PC-9 (cell line): ENCODE measurements at regions not wholly inside any gene's neighbourhood (a gene's known extent, or its start where the extent isn't known, plus 50 kb on each side); places are given as distances from the start of the nearest gene placed in this dataset.

Source experiments
- BruUV-seq: library from RNA; stranded (reverse); fragments of 400-500 nt; replicated peaks from 2 replicates; lab custom pipeline; 2021; lab: Mats Ljungman, UMichigan
- CTCF ChIA-PET: fragments of 300-600 bp; sonication (Branson Sonifier 250); formaldehyde crosslinking; loops from one replicate; lab custom pipeline; 2022; ENCODE audit warnings: antibody characterized with exemption; lab: Charles Lee
- POLR2A ChIA-PET: fragments of 300-600 bp; sonication (Branson Sonifier 250); formaldehyde crosslinking; loops from one replicate; lab custom pipeline; 2022; ENCODE audit warnings: antibody characterized with exemption; ENCODE audit not compliant: unreplicated experiment; lab: Charles Lee
- DNase-seq, 2 experiments: peaks; one replicate each; pipeline versions ENCODE4 v3.0.0 to v3.0.0-alpha.2; 2015 to 2022; ENCODE audit warnings: mixed read lengths in 1 of 2
- H2AFZ ChIP-seq: fragments of 200-600 bp; sonication (generic); 2 replicates; pipeline ENCODE4 v1.8.1; 2017; ENCODE audit warnings: antibody characterized with exemption
- H3F3A ChIP-seq: fragments of 200-600 bp; sonication (generic); 2 replicates; pipeline ENCODE4 v1.8.1; 2017; ENCODE audit warnings: antibody characterized with exemption, mild to moderate bottlenecking, low read depth; ENCODE audit not compliant: insufficient read depth
- H3K27ac ChIP-seq: fragments of 200-600 bp; sonication (generic); 2 replicates; pipeline ENCODE4 v1.6.1; 2016; ENCODE audit warnings: mixed run types
- H3K27me3 ChIP-seq: fragments of 200-600 bp; sonication (generic); 2 replicates; pipeline ENCODE4 v1.6.1; 2016; ENCODE audit warnings: low read depth, mixed run types; ENCODE audit not compliant: insufficient read depth
- H3K36me3 ChIP-seq: fragments of 200-600 bp; sonication (generic); 2 replicates; pipeline ENCODE4 v1.6.1; 2016; ENCODE audit warnings: low read depth, mixed run types
- H3K4me1 ChIP-seq: fragments of 200-600 bp; sonication (generic); replicated peaks from 2 replicates; pipeline ENCODE4 v1.6.1; 2016; ENCODE audit warnings: mixed run types; ENCODE audit not compliant: insufficient read depth
- H3K4me2 ChIP-seq: fragments of 200-600 bp; sonication (generic); 2 replicates; pipeline ENCODE4 v1.6.1; 2017; ENCODE audit warnings: mixed run types
- H3K4me3 ChIP-seq: fragments of 200-600 bp; sonication (generic); 2 replicates; pipeline ENCODE4 v1.6.1; 2016; ENCODE audit warnings: mixed run types
- H3K79me2 ChIP-seq: fragments of 200-600 bp; sonication (generic); 2 replicates; pipeline ENCODE4 v1.6.1; 2017; ENCODE audit warnings: low read depth, mixed run types
- H3K9me2 ChIP-seq: fragments of 200-600 bp; sonication (generic); 2 replicates; pipeline ENCODE4 v1.8.1; 2017; ENCODE audit warnings: mild to moderate bottlenecking; ENCODE audit not compliant: insufficient read depth
- H3K9me3 ChIP-seq: fragments of 200-600 bp; sonication (generic); 2 replicates; pipeline ENCODE4 v1.8.1; 2016; ENCODE audit warnings: low read depth; ENCODE audit not compliant: insufficient read depth
- H4K20me1 ChIP-seq: fragments of 200-600 bp; sonication (generic); 2 replicates; pipeline ENCODE4 v1.8.1; 2017; ENCODE audit not compliant: insufficient read depth
- CTCF ChIP-seq: fragments of 200-600 bp; sonication (generic); conservative IDR thresholded peaks from 2 replicates; pipeline ENCODE4 v1.6.1; 2017; ENCODE audit warnings: mixed run types, antibody characterized with exemption, mild to moderate bottlenecking, moderate library complexity
- EZH2 ChIP-seq: fragments of 200-600 bp; sonication (generic); IDR thresholded peaks from 2 replicates; pipeline ENCODE4 v1.8.0; 2017; ENCODE audit warnings: antibody characterized with exemption, low read depth
- intact Hi-C: fragments of 100-400 bp; cut with micrococcal nuclease; formaldehyde crosslinking; loops from one replicate; pipeline ENCODE4 v1.10.0; 2022; ENCODE audit not compliant: unreplicated experiment

DNA sequence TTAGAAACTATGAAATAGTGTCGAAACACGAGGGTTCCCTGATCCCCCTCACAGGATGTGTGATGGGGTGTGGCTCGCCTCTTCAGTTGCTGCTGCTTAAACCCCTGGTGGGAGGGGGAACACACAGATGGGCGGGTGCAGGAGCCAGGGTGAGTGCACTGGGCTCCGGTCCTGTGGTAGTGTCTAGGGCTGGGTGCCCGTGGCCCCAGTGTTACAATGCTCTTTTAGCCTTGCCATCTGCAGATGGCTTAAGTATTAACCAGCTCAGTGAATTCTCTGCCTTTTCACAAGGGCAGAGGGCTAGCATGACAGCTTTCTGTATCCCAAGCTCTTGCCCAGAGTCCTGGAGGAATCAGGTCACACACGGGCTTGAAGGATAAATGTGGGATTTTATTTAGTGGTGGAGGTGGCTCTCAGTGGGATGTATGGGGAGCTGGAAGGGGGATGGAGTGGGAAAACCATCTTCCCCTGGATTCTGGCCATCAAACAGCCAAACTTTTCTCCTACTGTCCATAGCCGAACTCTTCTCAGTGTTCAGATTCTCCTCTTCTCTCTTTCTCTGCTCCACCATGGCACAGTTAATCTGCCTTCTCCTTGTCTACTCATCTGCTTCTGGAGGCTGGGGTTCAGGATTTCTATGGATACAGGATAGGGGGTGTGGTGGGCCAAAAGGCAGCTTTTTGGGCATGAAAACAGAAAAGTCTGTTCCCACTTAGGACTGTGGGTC lies 659.0 kb downstream of the EPM2A start:
- H3K27ac ChIP-seq = no peak overlapping the region
- H3K9me2 ChIP-seq = no peaks in the 10 kb centered on the region
- BruUV-seq = no TSS peak
- intact Hi-C loops = no loop called here
- CTCF ChIA-PET = no interaction called here
- H3K4me2 ChIP-seq = no peak overlapping the region
- H3K9me3 ChIP-seq = no peaks in the 10 kb centered on the region
- POLR2A ChIA-PET = no interaction called here
- H4K20me1 ChIP-seq = no peaks in the 10 kb centered on the region
- no peaks in the 10 kb centered on the region for H3K4me1 ChIP-seq
- DNase-seq = no peak
- H2AFZ ChIP-seq = no peak overlapping the region
- TF ChIP-seq EZH2 (no peak), CTCF (no peak)
- no peaks in the 10 kb centered on the region for H3K36me3 ChIP-seq
- no peaks in the 10 kb centered on the region for H3F3A ChIP-seq
- no peaks in the 10 kb centered on the region for H3K79me2 ChIP-seq
- no peak overlapping the region for H3K4me3 ChIP-seq
- no peaks in the 10 kb centered on the region for H3K27me3 ChIP-seq

DNA sequence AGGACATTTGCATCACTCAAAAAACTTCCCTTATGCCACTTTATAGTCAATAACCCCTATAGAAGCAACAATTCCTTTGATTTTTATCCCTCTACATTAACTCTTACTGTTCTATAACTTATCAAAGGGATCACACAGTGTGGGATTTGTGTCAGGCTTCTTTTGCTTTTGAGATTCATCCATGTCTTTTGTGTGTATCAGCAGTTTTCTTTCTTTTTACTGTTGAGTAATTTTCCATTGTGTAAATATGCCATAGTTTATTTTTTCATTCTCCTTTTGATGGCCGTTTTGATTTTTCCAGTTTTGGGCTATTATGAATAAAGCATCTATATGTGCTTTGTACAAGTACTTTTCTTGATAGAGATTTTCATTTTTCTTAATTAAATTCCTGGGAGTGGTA lies 657.9 kb downstream of the EPM2A start:
- POLR2A ChIA-PET = no interaction called here
- no TSS peak for BruUV-seq
- DNase-seq = no peak
- Histone ChIP-seq H4K20me1 (no peaks in the 10 kb centered on the region), H3F3A (no peaks in the 10 kb centered on the region), H3K9me2 (no peaks in the 10 kb centered on the region), H3K79me2 (no peaks in the 10 kb centered on the region), H3K27me3 (no peaks in the 10 kb centered on the region), H3K4me2 (no peak overlapping the region), H3K9me3 (no peaks in the 10 kb centered on the region), H3K4me3 (no peak overlapping the region), H3K27ac (no peak overlapping the region), H3K4me1 (no peaks in the 10 kb centered on the region), H2AFZ (no peak overlapping the region), H3K36me3 (no peaks in the 10 kb centered on the region)
- no peak for TF ChIP-seq EZH2
- no peak for TF ChIP-seq CTCF
- CTCF ChIA-PET = no interaction called here
- intact Hi-C loops = no loop called here

GRCh38 chr6:145080651-145081050 lies 654.7 kb downstream of the EPM2A start:
- Histone ChIP-seq H3K36me3 (no peaks in the 10 kb centered on the region), H2AFZ (no peak overlapping the region), H3K9me3 (no peaks in the 10 kb centered on the region), H3K9me2 (0 out of 2 replicates have a peak, but pooled peaks cover 5% of the 10 kb centered on the region), H3F3A (no peaks in the 10 kb centered on the region), H3K4me2 (no peak overlapping the region), H3K27ac (no peak overlapping the region), H3K4me1 (no peaks in the 10 kb centered on the region), H3K4me3 (no peak overlapping the region), H3K27me3 (no peaks in the 10 kb centered on the region), H3K79me2 (no peaks in the 10 kb centered on the region), H4K20me1 (no peaks in the 10 kb centered on the region)
- intact Hi-C loops = no loop called here
- no peak for DNase-seq
- no peak for TF ChIP-seq CTCF
- TF ChIP-seq EZH2 = no peak
- CTCF ChIA-PET = no interaction called here
- POLR2A ChIA-PET = no interaction called here
- BruUV-seq = no TSS peak
